ENCODE measurements at regions not wholly inside any gene's neighbourhood (a gene's known extent, or its start where the extent isn't known, plus 50 kb on each side); places are given as distances from the start of the nearest gene placed in this dataset.

- DNase-seq (ENCODE audit: low read depth in 4 of 6, low spot score in 6 of 6): no peak
- Histone ChIP-seq H3K27me3 (ENCODE audit: control insufficient read depth, insufficient read depth, low read length) (no peaks in the 10 kb centered on the region), H3K27ac (ENCODE audit: low read depth, low read length) (no peak overlapping the region), H3K9me3 (ENCODE audit: control insufficient read depth, insufficient read depth, low read length) (no peaks in the 10 kb centered on the region), H3K4me1 (ENCODE audit: control insufficient read depth, insufficient read depth, low read length) (peaks cover 9% of the 10 kb centered on the region), H3K36me3 (ENCODE audit: control insufficient read depth, insufficient read depth, low read length) (no peaks in the 10 kb centered on the region), H3K4me3 (ENCODE audit: low read depth, low read length) (no peak overlapping the region)
- 20% methylated on average over 1 of the region's 2 CpGs for WGBS (ENCODE audit: insufficient coverage)
Measured at GRCh38 chr5:96331681-96332361, 101.2 kb downstream of the PCSK1 start.

DNA sequence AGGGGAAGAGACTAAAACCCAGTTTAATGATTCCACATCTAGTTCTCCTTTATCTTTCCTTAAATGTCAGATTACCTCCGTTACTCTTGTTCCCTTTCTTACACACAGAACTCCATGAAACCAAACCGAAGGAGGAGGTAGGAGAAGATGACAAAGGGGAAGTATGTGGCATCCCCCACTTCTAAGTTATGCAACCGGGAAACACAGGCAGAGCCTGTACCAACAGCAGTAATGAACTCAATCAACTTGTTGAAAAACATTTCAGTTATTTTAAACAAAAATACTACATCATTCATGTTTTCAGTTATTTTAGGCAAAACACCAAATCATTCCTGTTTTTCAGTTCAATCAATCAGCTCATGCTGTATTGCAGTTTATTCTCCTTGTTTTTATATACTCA lies 101.8 kb downstream of the PCSK1 start:
- peaks cover 9% of the 10 kb centered on the region for H3K4me1 ChIP-seq (ENCODE audit: control insufficient read depth, insufficient read depth, low read length)
- whole genome bisulfite sequencing (ENCODE audit: insufficient coverage): 80% methylated on average over 1 of the region's 3 CpGs
- no peak overlapping the region for H3K27ac ChIP-seq (ENCODE audit: low read depth, low read length)
- DNase-seq (ENCODE audit: low read depth in 4 of 6, low spot score in 6 of 6): no peak
- no peaks in the 10 kb centered on the region for H3K36me3 ChIP-seq (ENCODE audit: control insufficient read depth, insufficient read depth, low read length)
- no peaks in the 10 kb centered on the region for H3K9me3 ChIP-seq (ENCODE audit: control insufficient read depth, insufficient read depth, low read length)
- H3K27me3 ChIP-seq (ENCODE audit: control insufficient read depth, insufficient read depth, low read length): no peaks in the 10 kb centered on the region
- no peak overlapping the region for H3K4me3 ChIP-seq (ENCODE audit: low read depth, low read length)

- Histone ChIP-seq H3K4me1 (ENCODE audit: control insufficient read depth, insufficient read depth, low read length) (peaks cover 9% of the 10 kb centered on the region), H3K9me3 (ENCODE audit: control insufficient read depth, insufficient read depth, low read length) (no peaks in the 10 kb centered on the region), H3K36me3 (ENCODE audit: control insufficient read depth, insufficient read depth, low read length) (no peaks in the 10 kb centered on the region), H3K4me3 (ENCODE audit: low read depth, low read length) (no peak overlapping the region), H3K27ac (ENCODE audit: low read depth, low read length) (no peak overlapping the region), H3K27me3 (ENCODE audit: control insufficient read depth, insufficient read depth, low read length) (no peaks in the 10 kb centered on the region)
- WGBS (ENCODE audit: insufficient coverage): 88% methylated on average over 1 of the region's 4 CpGs
- no peak for DNase-seq (ENCODE audit: low read depth in 4 of 6, low spot score in 6 of 6)
Measured at GRCh38 chr5:96330530-96331140, 102.4 kb downstream of the PCSK1 start.

- Histone ChIP-seq H3K36me3 (ENCODE audit: control insufficient read depth, insufficient read depth, low read length) (no peaks in the 10 kb centered on the region), H3K27me3 (ENCODE audit: control insufficient read depth, insufficient read depth, low read length) (no peaks in the 10 kb centered on the region), H3K9me3 (ENCODE audit: control insufficient read depth, insufficient read depth, low read length) (no peaks in the 10 kb centered on the region), H3K4me3 (ENCODE audit: low read depth, low read length) (no peak overlapping the region), H3K4me1 (ENCODE audit: control insufficient read depth, insufficient read depth, low read length) (peaks cover 9% of the 10 kb centered on the region), H3K27ac (ENCODE audit: low read depth, low read length) (no peak overlapping the region)
- WGBS (ENCODE audit: insufficient coverage): no CpG with 5 or more reads among the region's 2 CpGs
- DNase-seq (ENCODE audit: low read depth in 4 of 6, low spot score in 6 of 6): no peak
Measured at GRCh38 chr5:96329886-96330529, 103.0 kb downstream of the PCSK1 start.

- Histone ChIP-seq H3K9me3 (ENCODE audit: control insufficient read depth, insufficient read depth, low read length) (no peaks in the 10 kb centered on the region), H3K4me1 (ENCODE audit: control insufficient read depth, insufficient read depth, low read length) (peaks cover 9% of the 10 kb centered on the region), H3K4me3 (ENCODE audit: low read depth, low read length) (no peak overlapping the region), H3K27ac (ENCODE audit: low read depth, low read length) (no peak overlapping the region), H3K36me3 (ENCODE audit: control insufficient read depth, insufficient read depth, low read length) (no peaks in the 10 kb centered on the region), H3K27me3 (ENCODE audit: control insufficient read depth, insufficient read depth, low read length) (no peaks in the 10 kb centered on the region)
- peak in 1 of 6 donors; percentile 36 for DNase-seq (ENCODE audit: low read depth in 4 of 6, low spot score in 6 of 6)
- no CpG with 5 or more reads among the region's 1 CpG for WGBS (ENCODE audit: insufficient coverage)
Measured at GRCh38 chr5:96329289-96329688, 103.8 kb downstream of the PCSK1 start.

- Histone ChIP-seq H3K27ac (ENCODE audit: low read depth, low read length) (no peak overlapping the region), H3K36me3 (ENCODE audit: control insufficient read depth, insufficient read depth, low read length) (no peaks in the 10 kb centered on the region), H3K4me1 (ENCODE audit: control insufficient read depth, insufficient read depth, low read length) (peaks cover 1% of the 10 kb centered on the region), H3K4me3 (ENCODE audit: low read depth, low read length) (no peak overlapping the region), H3K27me3 (ENCODE audit: control insufficient read depth, insufficient read depth, low read length) (no peaks in the 10 kb centered on the region), H3K9me3 (ENCODE audit: control insufficient read depth, insufficient read depth, low read length) (no peaks in the 10 kb centered on the region)
- DNase-seq (ENCODE audit: low read depth in 4 of 6, low spot score in 6 of 6): no peak
- WGBS (ENCODE audit: insufficient coverage): no CpG with 5 or more reads among the region's 2 CpGs
Measured at GRCh38 chr5:96327722-96328121, 105.3 kb downstream of the PCSK1 start.

DNA sequence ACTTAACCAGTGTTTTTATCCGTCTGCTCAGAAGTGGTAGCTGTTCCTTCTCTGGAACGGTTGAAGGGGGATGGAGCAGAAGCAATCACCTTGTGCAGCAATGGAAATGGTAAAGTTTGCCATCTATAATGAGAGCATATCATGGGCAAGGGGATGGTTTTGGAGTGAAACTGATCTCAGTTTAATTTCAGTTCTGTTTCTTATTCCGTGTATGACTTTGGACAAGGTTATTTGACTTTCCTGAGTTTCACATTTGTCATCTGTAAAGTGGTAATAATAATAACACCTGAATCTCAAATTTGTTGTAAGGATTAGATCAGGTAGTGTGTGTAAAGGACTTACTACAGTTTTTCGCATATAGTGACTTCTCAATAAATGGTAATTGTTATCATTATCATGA lies 106.1 kb downstream of the PCSK1 start:
- no peak overlapping the region for H3K27ac ChIP-seq (ENCODE audit: low read depth, low read length)
- no peak for DNase-seq (ENCODE audit: low read depth in 4 of 6, low spot score in 6 of 6)
- H3K4me3 ChIP-seq (ENCODE audit: low read depth, low read length): no peak overlapping the region
- no peaks in the 10 kb centered on the region for H3K4me1 ChIP-seq (ENCODE audit: control insufficient read depth, insufficient read depth, low read length)
- H3K27me3 ChIP-seq (ENCODE audit: control insufficient read depth, insufficient read depth, low read length): no peaks in the 10 kb centered on the region
- H3K36me3 ChIP-seq (ENCODE audit: control insufficient read depth, insufficient read depth, low read length): no peaks in the 10 kb centered on the region
- H3K9me3 ChIP-seq (ENCODE audit: control insufficient read depth, insufficient read depth, low read length): no peaks in the 10 kb centered on the region
- 100% methylated on average over 1 of the region's 4 CpGs for WGBS (ENCODE audit: insufficient coverage)

GRCh38 chr5:96324708-96325107 lies 108.3 kb downstream of the PCSK1 start:
- Histone ChIP-seq H3K27ac (ENCODE audit: low read depth, low read length) (no peak overlapping the region), H3K36me3 (ENCODE audit: control insufficient read depth, insufficient read depth, low read length) (no peaks in the 10 kb centered on the region), H3K4me1 (ENCODE audit: control insufficient read depth, insufficient read depth, low read length) (no peaks in the 10 kb centered on the region), H3K4me3 (ENCODE audit: low read depth, low read length) (no peak overlapping the region), H3K9me3 (ENCODE audit: control insufficient read depth, insufficient read depth, low read length) (no peaks in the 10 kb centered on the region), H3K27me3 (ENCODE audit: control insufficient read depth, insufficient read depth, low read length) (no peaks in the 10 kb centered on the region)
- WGBS (ENCODE audit: insufficient coverage): no CpG with 5 or more reads among the region's 2 CpGs
- DNase-seq (ENCODE audit: low read depth in 4 of 6, low spot score in 6 of 6): no peak

- no peak overlapping the region for H3K27ac ChIP-seq (ENCODE audit: low read depth, low read length)
- no CpG with 5 or more reads among the region's 2 CpGs for WGBS (ENCODE audit: insufficient coverage)
- H3K4me3 ChIP-seq (ENCODE audit: low read depth, low read length): no peak overlapping the region
- H3K9me3 ChIP-seq (ENCODE audit: control insufficient read depth, insufficient read depth, low read length): no peaks in the 10 kb centered on the region
- H3K36me3 ChIP-seq (ENCODE audit: control insufficient read depth, insufficient read depth, low read length): no peaks in the 10 kb centered on the region
- no peak for DNase-seq (ENCODE audit: low read depth in 4 of 6, low spot score in 6 of 6)
- H3K4me1 ChIP-seq (ENCODE audit: control insufficient read depth, insufficient read depth, low read length): no peaks in the 10 kb centered on the region
- H3K27me3 ChIP-seq (ENCODE audit: control insufficient read depth, insufficient read depth, low read length): no peaks in the 10 kb centered on the region
Measured at GRCh38 chr5:96322865-96323264, 110.2 kb downstream of the PCSK1 start.

- WGBS (ENCODE audit: insufficient coverage): no CpG with 5 or more reads among the region's 3 CpGs
- H3K27ac ChIP-seq (ENCODE audit: low read depth, low read length): no peak overlapping the region
- no peak overlapping the region for H3K4me3 ChIP-seq (ENCODE audit: low read depth, low read length)
- no peaks in the 10 kb centered on the region for H3K36me3 ChIP-seq (ENCODE audit: control insufficient read depth, insufficient read depth, low read length)
- no peak for DNase-seq (ENCODE audit: low read depth in 4 of 6, low spot score in 6 of 6)
- no peaks in the 10 kb centered on the region for H3K9me3 ChIP-seq (ENCODE audit: control insufficient read depth, insufficient read depth, low read length)
- H3K4me1 ChIP-seq (ENCODE audit: control insufficient read depth, insufficient read depth, low read length): no peaks in the 10 kb centered on the region
- H3K27me3 ChIP-seq (ENCODE audit: control insufficient read depth, insufficient read depth, low read length): no peaks in the 10 kb centered on the region
Measured at GRCh38 chr5:96322217-96322616, 110.8 kb downstream of the PCSK1 start.

Data from spinal cord (tissue), 9 donors.